ENCODE measurements at regions not wholly inside any gene's neighbourhood (a gene's known extent, or its start where the extent isn't known, plus 50 kb on each side); places are given as distances from the start of the nearest gene placed in this dataset.

- no peak for DNase-seq
- Histone ChIP-seq H3K9me3 (ENCODE audit: severe bottlenecking) (no peaks in the 10 kb centered on the region), H3K27me3 (ENCODE audit: insufficient read depth, low read depth, severe bottlenecking) (no peaks in the 10 kb centered on the region), H3K4me3 (ENCODE audit: low read depth, low read length) (no peak overlapping the region), H3K36me3 (no peaks in the 10 kb centered on the region), H3K27ac (no peak overlapping the region)
- TF ChIP-seq CTCF (IDR thresholded peaks at IDR 0.05; ENCODE audit: low read depth, low read length) = no peak
Observed at GRCh38 chr1:219521325-219521724, 91.6 kb downstream of the ZC3H11B start.

GRCh38 chr1:219520241-219520640 lies 92.7 kb downstream of the ZC3H11B start:
- no peak for TF ChIP-seq CTCF (IDR thresholded peaks at IDR 0.05; ENCODE audit: low read depth, low read length)
- DNase-seq = no peak
- no peaks in the 10 kb centered on the region for H3K36me3 ChIP-seq
- no peak overlapping the region for H3K4me3 ChIP-seq (ENCODE audit: low read depth, low read length)
- H3K27ac ChIP-seq = no peak overlapping the region
- H3K27me3 ChIP-seq (ENCODE audit: insufficient read depth, low read depth, severe bottlenecking) = no peaks in the 10 kb centered on the region
- H3K9me3 ChIP-seq (ENCODE audit: severe bottlenecking) = no peaks in the 10 kb centered on the region

DNA sequence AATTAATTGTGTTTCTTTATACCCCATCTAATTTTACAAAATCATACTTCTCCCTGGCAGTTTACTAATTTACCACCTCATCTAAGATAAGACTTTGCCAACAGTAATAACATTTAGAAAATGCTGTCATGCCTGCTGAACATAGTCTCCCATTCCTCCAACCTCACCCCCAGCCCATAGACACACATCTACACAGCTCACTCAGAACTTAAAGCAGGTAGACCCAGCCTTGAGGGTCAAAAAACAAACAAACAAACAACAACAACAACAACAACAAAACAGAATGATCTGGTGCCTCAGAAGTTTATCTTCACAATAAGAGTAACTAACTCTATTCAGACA lies 94.0 kb downstream of the ZC3H11B start:
- Histone ChIP-seq H3K36me3 (no peaks in the 10 kb centered on the region), H3K4me3 (ENCODE audit: low read depth, low read length) (no peak overlapping the region), H3K9me3 (ENCODE audit: severe bottlenecking) (no peaks in the 10 kb centered on the region), H3K27me3 (ENCODE audit: insufficient read depth, low read depth, severe bottlenecking) (no peaks in the 10 kb centered on the region), H3K27ac (no peak overlapping the region)
- TF ChIP-seq CTCF (IDR thresholded peaks at IDR 0.05; ENCODE audit: low read depth, low read length) = no peak
- no peak for DNase-seq

DNA sequence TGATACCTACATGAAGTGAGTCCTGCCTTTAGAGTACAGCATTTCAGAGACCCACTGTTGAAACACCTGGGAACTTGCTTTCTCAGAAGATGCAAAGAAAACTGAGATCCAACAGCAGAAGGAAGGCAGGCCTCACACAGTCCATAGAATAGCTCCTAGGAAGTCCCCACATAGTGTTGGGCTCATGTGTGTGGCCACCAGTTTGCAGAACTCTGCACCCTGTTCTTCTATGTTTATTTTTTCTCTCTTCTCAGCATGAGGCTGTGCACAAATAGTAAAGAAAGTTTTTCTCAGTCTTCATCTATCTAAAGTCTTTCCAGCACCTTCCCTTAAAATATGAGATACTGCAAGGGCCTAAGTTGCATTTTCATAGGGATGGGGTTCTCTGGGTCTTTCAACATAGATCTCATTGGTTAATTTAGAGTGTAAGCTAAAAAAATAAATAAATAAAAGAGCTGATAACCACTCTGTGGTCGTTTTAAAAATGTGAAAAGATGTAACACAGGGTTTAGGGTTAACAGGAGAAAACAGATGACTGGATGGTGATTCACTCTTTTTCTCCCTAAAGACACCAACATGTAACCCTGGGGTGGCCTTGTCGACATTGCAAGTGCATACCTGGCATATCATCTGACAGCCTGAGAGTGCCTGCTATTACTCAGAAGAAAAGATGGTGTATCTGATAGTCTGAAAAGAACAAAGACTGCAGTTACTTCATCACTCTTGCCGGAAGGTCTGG lies 94.6 kb downstream of the ZC3H11B start:
- no peak overlapping the region for H3K4me3 ChIP-seq (ENCODE audit: low read depth, low read length)
- no peak for TF ChIP-seq CTCF (IDR thresholded peaks at IDR 0.05; ENCODE audit: low read depth, low read length)
- no peaks in the 10 kb centered on the region for H3K27me3 ChIP-seq (ENCODE audit: insufficient read depth, low read depth, severe bottlenecking)
- H3K9me3 ChIP-seq (ENCODE audit: severe bottlenecking) = no peaks in the 10 kb centered on the region
- no peak overlapping the region for H3K27ac ChIP-seq
- no peak for DNase-seq
- no peaks in the 10 kb centered on the region for H3K36me3 ChIP-seq

DNA sequence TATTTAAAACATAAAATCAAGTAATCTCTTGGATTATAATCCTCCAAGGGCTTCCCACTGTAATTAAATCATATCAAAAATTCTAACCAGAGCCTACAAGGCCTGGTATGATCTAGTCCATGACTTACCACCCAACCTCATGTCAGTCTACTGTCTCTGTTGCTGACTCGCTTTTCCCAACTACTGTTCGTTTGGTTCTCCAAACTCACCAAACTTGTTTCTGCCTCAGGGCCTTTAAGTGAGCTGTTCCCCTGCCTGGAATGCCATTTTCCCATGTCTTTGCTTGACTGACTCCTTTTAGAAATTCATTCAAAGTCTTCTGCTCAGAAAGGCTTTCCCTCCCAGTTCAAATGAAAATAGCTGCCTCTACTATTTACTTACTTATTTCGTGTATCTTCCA lies 95.9 kb downstream of the ZC3H11B start:
- DNase-seq = no peak
- no peaks in the 10 kb centered on the region for H3K27me3 ChIP-seq (ENCODE audit: insufficient read depth, low read depth, severe bottlenecking)
- no peaks in the 10 kb centered on the region for H3K36me3 ChIP-seq
- TF ChIP-seq CTCF (IDR thresholded peaks at IDR 0.05; ENCODE audit: low read depth, low read length) = no peak
- H3K9me3 ChIP-seq (ENCODE audit: severe bottlenecking) = no peaks in the 10 kb centered on the region
- H3K4me3 ChIP-seq (ENCODE audit: low read depth, low read length) = no peak overlapping the region
- no peak overlapping the region for H3K27ac ChIP-seq

- DNase-seq = no peak
- TF ChIP-seq CTCF (IDR thresholded peaks at IDR 0.05; ENCODE audit: low read depth, low read length) = no peak
- no peaks in the 10 kb centered on the region for H3K36me3 ChIP-seq
- H3K27me3 ChIP-seq (ENCODE audit: insufficient read depth, low read depth, severe bottlenecking) = no peaks in the 10 kb centered on the region
- no peak overlapping the region for H3K4me3 ChIP-seq (ENCODE audit: low read depth, low read length)
- no peak overlapping the region for H3K27ac ChIP-seq
- no peaks in the 10 kb centered on the region for H3K9me3 ChIP-seq (ENCODE audit: severe bottlenecking)
Observed at GRCh38 chr1:219514728-219515127, 98.2 kb downstream of the ZC3H11B start.

Measured in WERI-Rb-1 (cell line).